IPS DF 4.7 (cell line): ENCODE measurements at regions not wholly inside any gene's neighbourhood (a gene's known extent, or its start where the extent isn't known, plus 50 kb on each side); places are given as distances from the start of the nearest gene placed in this dataset.
"Not testable (repeated sequence)": the region's sequence is repeated elsewhere in the genome, so short reads cannot be mapped to it uniquely, and the experiment has no call there.

Experiments used
- DNase-seq: peaks from one replicate; pipeline ENCODE4 v3.0.0-alpha.2; 2013; ENCODE audit warnings: low spot score; ENCODE audit errors: extremely low read depth

DNA sequence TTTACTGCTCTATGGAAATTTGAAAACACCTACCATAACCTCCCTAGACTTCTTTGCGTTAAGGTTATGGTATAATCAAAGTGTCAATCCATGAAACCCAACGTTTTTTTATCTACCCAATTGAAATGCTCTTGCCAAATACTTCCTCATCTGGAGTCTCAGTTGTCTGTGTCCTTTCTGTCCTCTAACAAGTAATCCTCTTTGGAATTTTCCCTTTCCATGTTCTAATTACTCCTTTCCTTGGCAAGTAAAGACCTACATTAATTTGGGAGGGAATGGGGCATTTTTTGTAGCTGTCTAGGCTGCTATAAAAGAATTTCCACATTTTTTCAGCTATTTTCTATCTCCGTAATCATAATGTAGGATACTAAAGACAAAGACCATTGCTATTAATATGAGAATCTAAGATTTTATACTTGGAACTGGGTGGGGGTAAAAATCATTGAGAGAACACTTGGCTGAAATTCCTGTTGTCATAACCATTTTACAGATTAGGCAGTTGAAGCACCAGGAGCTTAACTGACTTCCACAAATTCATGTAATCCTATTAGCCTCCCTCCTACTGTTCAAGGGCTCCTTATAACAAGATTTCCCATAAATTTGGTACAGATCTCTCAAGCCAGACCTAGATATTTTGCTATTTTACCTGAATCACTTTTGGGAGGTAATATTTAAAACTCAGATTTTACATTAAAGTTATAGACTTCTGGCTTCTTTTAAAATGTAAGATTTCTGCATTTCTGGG is 1307.6 kb downstream of the XPNPEP1 start:
- no peak for DNase-seq

- no peak for DNase-seq
These were observed 1310.8 kb downstream of the XPNPEP1 start for GRCh38 chr10:108612485-108612884.

DNA sequence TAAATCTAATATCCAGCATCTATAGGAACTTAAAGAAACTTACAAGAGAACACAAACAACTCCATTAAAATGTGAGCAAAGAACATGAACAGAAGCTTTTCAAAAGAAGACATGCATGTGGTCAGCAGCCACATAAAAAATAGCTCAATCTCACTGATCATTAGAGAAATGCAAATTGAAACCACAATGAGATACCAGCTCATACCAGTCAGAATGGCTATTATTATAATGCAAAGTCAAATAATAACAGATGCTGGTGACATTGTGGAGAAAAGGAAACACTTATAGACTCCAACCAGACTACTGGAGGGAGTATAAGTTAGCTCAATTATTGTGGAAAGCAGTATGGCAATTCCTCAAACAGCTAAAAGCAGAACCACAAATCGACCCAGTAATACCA is 1314.5 kb downstream of the XPNPEP1 start:
- no peak for DNase-seq

GRCh38 chr10:108601851-108602250 is 1321.5 kb downstream of the XPNPEP1 start:
- no peak for DNase-seq

DNA sequence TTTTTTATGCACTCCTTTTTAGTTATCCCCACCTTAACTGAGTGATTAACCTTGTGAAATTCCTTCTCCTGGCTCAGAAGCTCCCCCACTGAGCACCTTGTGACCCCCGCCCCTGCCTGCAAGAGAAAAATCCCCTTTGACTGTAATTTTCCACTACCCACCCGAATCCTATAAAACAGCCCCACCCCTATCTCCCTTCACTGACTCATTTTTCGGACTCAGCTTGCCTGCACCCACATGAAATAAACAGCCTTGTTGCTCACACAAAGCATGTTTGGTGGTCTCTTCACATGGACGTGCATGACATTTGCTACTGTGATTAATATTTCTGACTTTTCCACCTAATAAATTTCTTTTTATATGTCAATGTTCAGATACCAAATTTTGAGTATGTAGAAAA is 1322.8 kb downstream of the XPNPEP1 start:
- DNase-seq, result not testable (repeated sequence)

DNA sequence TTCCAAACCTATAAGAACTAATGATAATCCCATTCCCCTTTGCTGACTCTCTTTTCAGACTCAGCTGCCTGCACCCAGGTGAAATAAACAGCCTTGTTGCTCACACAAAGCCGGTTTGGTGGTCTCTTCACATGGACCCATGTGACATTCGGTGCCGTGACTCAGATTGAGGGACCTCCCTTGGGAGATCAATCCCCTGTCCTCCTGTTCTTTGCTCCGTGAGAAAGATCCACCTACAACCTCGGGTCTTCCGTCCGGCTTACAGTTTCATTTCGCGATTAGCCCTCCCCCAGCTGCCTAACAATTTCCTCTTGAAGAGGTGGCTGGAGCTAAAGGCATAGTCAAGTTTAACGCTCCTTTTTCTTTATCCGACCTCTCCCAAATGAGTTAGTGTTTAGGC is 1324.0 kb downstream of the XPNPEP1 start:
- DNase-seq, result not testable (repeated sequence)

DNA sequence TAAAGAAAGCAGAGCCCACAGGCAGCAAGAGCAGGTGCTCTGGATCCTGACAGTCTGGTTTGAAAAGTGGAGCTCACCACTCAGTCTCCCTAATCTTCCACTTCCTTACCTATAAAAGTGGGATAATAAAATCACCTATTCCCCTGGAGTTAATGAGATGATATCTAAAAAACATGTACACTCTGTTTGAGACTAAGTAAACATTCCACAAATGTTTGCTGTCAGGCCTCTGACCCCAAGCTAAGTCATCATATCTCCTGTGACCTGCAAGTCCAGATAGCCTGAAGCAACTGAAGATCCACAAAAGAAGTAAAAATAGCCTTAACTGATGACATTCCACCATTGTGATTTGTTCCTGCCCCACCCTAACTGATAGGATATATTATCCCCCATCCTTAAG is 1324.5 kb downstream of the XPNPEP1 start:
- DNase-seq, result no peak

DNA sequence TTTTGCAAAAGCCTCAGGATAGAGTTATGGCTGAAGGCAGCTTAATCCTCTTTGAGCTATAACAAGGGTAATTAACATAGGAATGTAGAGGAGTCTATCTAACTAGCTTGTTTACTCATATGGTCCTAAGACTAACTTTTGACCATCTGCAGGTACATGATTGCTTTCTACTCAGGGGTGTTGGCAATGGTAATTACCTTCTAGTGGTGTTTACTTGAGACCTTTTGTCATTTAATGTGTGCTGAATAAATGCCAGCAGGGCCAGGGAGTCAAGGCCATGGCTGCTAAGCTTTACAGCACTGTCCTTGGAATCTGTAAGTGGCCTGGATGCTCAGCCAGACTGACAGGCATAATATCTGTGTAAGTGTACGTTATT is 1325.0 kb downstream of the XPNPEP1 start:
- peak; percentile 56 for DNase-seq

DNA sequence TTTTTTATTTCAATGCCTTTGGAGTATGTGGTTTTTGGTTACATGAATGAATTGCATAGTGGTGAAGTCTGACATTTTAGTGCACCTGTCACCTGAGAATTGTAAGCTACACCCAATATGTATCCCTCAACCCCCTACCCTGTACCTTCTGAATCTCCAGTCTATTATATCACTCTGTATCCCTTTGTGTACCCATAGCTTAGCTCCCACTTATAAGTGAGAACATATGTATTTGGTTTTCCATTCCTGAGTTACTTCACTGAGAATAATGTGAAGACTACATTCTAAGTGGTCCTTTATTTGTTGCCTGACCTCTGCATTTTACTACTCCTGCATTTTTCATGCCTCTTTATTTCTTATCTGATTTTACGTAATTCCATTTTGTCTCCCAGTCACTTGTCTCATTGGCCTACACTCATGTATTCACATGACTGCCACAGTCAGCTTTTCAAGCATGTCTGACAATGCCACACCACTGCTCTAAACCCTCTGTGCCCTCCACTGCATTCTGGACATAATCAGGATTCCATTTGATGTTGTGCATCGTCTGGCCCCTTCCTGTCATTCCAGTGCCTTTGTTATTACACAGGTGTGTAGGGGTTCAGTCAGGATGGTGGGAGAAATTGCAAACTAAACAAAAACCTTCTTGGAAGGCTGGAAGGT is 1325.5 kb downstream of the XPNPEP1 start:
- no peak for DNase-seq

GRCh38 chr10:108597031-108597430 is 1326.3 kb downstream of the XPNPEP1 start:
- no peak for DNase-seq

GRCh38 chr10:108592956-108593355 is 1330.4 kb downstream of the XPNPEP1 start:
- no peak for DNase-seq

GRCh38 chr10:108591417-108591816 is 1331.9 kb downstream of the XPNPEP1 start:
- no peak for DNase-seq

DNA sequence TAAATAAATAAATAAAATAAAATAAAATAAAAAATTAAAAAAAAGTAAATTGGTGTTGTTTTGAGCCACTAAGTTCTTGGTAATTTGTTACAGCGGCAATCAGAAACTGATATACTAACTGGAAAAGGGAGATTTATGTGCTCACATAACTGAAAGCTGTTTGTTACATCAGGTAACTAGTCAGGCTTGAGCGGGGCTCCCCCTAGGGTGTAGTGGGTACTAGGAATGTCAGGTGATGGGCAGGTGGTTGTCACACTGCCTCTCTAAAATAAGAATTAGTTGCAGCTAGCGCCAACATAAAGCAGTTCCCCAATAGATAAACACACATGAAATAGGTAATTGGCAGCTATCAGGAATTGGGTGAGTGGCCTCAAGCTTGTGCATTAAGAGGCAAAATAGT is 1336.9 kb downstream of the XPNPEP1 start:
- no peak for DNase-seq

DNA sequence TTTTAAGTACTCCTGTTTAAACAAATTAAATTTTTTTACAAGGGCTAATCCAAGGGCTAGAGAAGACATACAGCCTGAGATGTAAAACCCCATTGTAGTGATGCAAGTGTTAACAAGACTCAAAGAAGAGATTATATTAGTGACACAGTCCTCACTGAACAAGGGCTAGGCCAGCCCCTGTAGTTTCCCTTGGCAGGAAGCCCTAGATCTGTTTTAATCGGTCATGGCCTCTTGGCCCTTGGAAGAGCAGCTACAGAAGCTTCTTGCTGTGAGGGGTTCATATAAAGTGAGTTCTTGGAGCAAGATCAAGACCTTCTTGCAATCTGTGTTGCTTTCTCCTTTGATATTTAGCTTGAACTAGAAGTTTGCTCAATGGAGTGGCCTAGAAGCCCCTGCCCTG is 1339.4 kb downstream of the XPNPEP1 start:
- no peak for DNase-seq

DNA sequence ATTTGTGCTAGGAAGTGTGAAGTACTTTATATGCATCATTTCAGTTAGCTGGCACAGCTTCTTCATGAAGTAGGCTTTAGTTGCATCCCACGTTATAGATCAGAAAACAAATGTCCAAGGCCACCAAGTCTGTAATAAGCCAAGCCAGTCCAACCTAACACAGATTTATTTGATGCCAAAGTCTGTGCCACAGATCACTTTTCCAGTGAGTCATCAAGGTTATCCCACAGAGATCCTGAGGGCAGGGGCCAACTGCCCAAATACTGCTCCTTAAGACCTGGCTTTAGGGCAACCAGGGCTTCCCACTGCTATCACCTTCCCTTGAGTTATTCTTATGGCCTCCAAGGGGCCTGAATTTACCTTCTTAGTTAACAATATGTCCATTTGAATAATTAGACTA is 1340.4 kb downstream of the XPNPEP1 start:
- DNase-seq, result no peak

GRCh38 chr10:108582387-108582786 is 1340.9 kb downstream of the XPNPEP1 start:
- DNase-seq, result no peak

GRCh38 chr10:108578258-108578657 is 1345.1 kb downstream of the XPNPEP1 start:
- DNase-seq, result no peak

- no peak for DNase-seq
These were observed 1349.1 kb downstream of the XPNPEP1 start for GRCh38 chr10:108574233-108574632.

DNA sequence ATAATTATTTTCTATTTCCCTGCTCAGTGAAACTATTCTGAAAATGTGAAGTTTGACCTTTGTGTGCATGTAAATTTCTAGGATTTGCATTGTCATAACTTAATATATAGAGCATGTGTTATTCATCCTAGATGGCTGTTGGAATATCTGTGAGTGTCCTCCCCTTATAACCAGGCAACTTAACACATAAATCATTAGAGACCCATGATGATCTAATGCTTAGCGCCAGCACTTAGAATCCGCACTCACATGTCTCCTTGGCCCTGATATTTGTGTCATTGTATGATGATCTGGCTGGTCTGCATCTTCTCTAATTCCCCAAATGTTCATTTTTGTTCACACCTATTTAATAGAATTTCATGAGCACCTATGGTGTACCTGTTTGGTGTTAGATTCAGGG is 1354.5 kb downstream of the XPNPEP1 start:
- no peak for DNase-seq

DNA sequence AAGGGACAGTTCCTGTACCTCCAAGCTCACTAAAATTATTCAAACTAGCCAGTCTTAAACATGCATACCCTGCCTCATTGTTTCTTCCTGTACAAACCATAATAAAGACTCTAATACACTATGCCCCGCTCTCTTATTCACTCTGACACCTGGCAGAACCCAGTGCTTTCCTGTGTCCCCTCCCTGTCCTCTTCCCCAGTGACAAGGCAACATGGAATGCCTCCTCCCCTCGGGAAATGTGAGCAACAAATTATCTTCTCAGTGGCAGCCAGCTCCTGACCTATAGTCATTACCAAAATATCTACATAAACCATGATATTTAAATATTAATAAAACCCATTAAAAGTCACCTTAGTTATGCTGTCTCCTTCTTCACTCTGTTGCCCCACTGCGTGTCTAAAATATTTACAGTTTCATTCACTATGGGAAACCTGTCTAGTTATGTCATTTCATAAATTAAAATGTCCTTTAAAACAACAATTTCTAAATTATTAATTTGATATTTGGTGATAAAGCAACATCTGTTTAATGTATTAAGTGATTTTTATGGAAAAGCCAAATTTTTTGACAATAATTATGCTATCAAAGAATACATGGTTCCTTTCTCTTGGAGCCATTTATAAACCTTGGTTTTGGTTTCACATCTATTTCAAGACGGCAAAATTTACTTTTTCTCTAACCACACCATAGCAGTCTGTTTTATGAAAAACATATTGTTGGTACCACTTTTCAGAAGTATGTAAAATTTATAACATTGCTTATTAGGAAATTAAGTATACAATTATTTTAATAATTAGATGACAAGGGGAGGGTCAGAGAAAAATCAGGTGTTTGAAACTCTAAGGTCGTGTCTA is 1355.2 kb downstream of the XPNPEP1 start:
- no peak for DNase-seq

GRCh38 chr10:108566316-108567107 is 1356.8 kb downstream of the XPNPEP1 start:
- no peak for DNase-seq
